HG02588 (cell line): ENCODE measurements at regions not wholly inside any gene's neighbourhood (a gene's known extent, or its start where the extent isn't known, plus 50 kb on each side); places are given as distances from the start of the nearest gene placed in this dataset.

Source experiments
- ATAC-seq: cut with Tn5 transposase; IDR thresholded peaks from one replicate; pipeline ENCODE4 v1.9.1; 2021; ENCODE audit warnings: mild to moderate bottlenecking, moderate library complexity; ENCODE audit not compliant: unreplicated experiment

DNA sequence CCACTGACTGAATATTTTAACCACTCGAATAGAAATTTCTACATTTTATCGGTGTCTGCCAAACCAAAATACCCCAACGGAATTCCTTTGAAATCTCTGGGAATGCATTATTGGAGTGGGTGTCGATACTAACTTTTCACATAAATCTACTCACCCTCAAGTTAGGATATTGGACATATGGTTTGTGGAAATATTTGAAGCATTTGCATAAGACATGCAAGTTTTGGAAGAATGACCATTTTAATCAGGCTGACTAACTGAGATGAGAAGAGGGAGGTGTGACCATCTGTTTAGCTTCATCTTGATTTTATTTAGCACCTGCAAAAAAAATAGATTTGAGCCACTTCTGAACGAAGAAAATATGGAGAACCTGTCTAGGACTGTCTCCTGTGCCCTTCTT is 61.2 kb downstream of the KLF6 start:
- ATAC-seq = no peak

DNA sequence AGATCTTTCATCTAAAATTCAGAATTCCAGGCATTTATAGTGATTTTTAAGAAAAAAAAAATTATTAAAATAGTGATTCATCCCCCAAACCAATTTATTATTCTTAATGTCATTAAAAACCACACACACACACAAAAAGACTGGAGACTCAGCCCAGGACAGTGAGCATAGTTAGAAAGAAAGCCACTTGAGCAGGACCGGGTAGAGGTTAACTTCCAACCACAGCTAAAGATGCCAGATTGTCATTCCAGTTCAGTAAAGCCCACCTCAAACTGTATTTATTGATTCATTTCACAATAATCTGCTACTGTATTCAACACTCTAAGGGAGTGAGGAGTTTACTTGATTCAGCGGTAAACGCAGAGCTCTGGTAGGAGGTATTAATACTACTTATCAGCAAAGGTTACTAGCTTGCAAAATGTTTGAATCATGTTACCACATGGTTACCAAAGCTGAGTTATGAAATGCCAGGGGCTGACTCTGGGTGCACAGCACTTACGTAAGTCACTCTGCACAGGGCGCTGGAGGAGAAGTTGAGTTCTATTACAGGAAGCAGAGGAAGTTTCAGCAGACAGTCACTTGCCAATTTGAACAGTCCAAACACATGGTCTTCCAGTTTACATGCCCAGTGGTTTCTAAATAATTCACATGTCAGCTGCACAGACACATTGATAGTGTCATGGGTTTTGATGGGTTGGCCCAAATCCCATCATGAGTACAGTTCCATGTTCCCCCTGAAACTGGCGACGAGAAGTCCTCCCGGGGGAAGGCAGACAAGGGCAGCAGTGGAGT is 64.6 kb downstream of the KLF6 start:
- ATAC-seq = no peak

GRCh38 chr10:3719024-3719843 is 65.8 kb downstream of the KLF6 start:
- ATAC-seq = no peak

GRCh38 chr10:3716093-3716492 is 68.9 kb downstream of the KLF6 start:
- no peak for ATAC-seq

- no peak for ATAC-seq
These were observed 70.0 kb downstream of the KLF6 start for GRCh38 chr10:3714967-3715366.

- no peak for ATAC-seq
These were observed 70.5 kb downstream of the KLF6 start for GRCh38 chr10:3714531-3714930.

DNA sequence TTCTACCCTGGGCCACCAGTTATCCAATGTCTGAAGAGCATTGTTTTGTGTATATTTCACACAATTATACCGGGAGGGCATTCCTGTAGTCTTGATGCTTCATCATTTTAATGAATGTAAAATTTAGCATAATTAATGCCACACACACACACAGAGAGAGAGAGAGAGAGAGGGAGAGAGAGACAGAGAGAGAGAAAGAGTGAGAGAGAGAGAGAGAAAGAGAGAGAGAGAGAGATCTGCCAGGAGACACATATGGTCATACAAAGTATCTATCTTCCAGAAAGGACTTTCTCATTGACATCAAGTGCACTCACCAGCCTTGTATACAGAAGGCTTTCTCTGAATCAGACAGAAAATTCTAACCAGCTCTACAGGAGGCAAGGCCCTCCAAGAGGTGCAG is 72.3 kb downstream of the KLF6 start:
- no peak for ATAC-seq

GRCh38 chr10:3711918-3712317 is 73.1 kb downstream of the KLF6 start:
- no peak for ATAC-seq

GRCh38 chr10:3710764-3711163 is 74.2 kb downstream of the KLF6 start:
- no peak for ATAC-seq

GRCh38 chr10:3709456-3710060 is 75.5 kb downstream of the KLF6 start:
- no peak for ATAC-seq

GRCh38 chr10:3708852-3709251 is 76.2 kb downstream of the KLF6 start:
- no peak for ATAC-seq

DNA sequence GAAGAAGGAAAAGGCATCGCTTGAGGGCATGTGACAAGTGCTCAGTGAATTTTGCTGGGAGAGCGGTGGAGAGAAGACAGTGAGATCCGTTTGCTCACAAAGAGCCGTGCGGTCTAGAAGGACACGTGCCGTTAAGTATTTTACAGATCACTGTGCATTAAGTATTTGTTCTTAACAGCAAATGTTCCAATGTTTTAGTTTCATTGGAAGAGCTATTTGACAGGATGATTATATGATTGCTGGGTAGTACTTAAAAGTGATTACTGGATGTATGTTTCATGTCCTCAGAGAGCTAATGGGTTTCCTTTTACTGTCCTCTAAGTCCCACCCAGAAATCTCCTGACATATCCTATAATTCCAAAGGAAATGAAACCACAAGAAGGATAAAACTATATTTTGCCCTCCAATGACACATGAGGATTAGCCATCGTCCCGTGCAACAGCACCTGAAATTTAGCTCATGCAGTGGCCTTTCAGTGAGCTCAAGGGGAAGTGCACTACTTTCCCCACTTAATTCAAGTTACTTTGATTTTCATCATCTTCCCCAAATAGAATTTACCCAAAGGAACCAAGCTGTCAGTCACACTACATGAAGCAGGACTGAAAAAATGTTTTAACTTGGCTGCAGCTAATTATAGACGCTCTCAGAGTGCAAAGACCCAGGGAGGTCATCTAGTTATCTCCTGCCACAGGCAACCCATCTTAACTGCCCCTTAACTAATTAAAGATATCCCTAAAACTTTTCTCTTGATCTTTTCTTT is 80.3 kb downstream of the KLF6 start:
- no peak for ATAC-seq

- no peak for ATAC-seq
These were observed 82.4 kb downstream of the KLF6 start for GRCh38 chr10:3702569-3702968.

DNA sequence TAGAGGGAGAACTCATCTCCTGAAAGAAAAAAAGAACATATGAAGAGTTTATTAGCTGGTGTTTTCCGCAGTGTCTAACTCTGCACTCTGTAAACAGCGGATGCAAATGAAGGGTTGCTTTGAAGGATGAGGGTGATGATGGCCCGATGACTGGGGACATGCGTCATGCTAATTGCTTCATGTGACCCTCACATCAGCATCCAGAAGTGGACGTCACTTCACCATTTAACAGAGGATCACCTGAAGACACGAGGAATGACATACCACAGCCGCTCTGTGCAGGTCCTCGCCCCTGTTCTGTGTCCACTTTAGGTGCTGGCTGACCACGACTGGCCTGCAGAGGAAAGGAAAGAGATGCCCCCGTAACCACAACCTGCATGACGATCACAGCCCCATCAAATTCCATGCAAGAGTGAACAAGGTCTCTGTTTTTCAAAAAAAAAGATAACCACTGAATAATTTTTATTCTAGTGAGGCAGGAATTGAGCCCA is 82.9 kb downstream of the KLF6 start:
- ATAC-seq = no peak

DNA sequence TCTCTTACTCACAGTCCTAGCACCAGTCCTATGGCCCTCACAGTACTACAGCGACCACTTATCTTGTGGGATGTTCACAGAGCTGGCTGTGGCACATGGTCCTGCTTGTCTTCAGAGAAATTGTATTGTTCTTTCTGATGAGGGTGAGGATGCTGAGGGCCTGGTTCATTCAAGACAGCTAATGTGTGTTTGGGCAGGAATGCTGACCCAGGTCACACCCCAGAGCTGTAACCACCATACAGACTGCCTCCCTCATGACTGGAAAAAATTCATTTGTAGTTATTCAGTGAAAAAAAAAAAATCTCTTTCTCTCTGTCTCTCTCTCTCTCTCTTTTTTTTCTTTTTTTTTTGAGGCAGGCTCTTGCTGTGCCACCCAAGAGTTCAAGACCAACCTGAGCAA is 83.5 kb downstream of the KLF6 start:
- ATAC-seq = no peak

- ATAC-seq = no peak
These were observed 84.4 kb downstream of the KLF6 start for GRCh38 chr10:3700531-3701076.

GRCh38 chr10:3699916-3700315 is 85.1 kb downstream of the KLF6 start:
- no peak for ATAC-seq

DNA sequence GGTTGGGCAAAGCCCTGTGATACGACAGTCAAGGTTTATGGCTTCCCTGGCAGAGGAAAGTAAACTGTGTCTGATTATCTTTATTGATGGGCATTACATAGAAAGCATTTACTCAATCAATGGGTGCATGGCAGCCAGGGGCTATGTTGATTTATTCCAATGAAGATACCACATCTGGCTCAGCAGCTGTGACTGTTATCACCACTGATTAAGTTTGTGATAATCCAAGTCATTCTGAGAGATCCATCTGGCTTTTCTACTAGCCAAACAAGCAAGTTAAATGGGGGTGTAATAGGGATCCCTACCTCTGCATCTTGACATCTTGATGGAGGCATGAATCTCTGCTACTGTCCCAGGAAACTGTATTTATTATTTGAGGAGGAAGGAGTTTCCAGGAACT is 86.7 kb downstream of the KLF6 start:
- ATAC-seq = no peak

- no peak for ATAC-seq
These were observed 91.3 kb downstream of the KLF6 start for GRCh38 chr10:3693698-3694080.

GRCh38 chr10:3693022-3693697 is 91.8 kb downstream of the KLF6 start:
- no peak for ATAC-seq
